Fibroblast of the aortic adventitia (primary cell): ENCODE measurements at regions not wholly inside any gene's neighbourhood (a gene's known extent, or its start where the extent isn't known, plus 50 kb on each side); places are given as distances from the start of the nearest gene placed in this dataset.
"Not testable (repeated sequence)": the region's sequence is repeated elsewhere in the genome, so short reads cannot be mapped to it uniquely, and the experiment has no call there.

Experiments used
- DNase-seq: peaks from one replicate; pipeline ENCODE4 v3.0.0-alpha.2; 2010; ENCODE audit warnings: low read depth
- H3K4me3 ChIP-seq: 2 replicates; pipeline ENCODE4 v1.5.1; 2011; ENCODE audit warnings: low read depth, mild to moderate bottlenecking, control low read depth, low read length, moderate library complexity
- TF ChIP-seq, protein P1 (sequence below): IDR thresholded peaks from 2 replicates; pipeline ENCODE4 v1.5.1; 2011; ENCODE audit warnings: mild to moderate bottlenecking, low read length, control low read depth, inconsistent platforms; ENCODE audit not compliant: insufficient read depth

DNA sequence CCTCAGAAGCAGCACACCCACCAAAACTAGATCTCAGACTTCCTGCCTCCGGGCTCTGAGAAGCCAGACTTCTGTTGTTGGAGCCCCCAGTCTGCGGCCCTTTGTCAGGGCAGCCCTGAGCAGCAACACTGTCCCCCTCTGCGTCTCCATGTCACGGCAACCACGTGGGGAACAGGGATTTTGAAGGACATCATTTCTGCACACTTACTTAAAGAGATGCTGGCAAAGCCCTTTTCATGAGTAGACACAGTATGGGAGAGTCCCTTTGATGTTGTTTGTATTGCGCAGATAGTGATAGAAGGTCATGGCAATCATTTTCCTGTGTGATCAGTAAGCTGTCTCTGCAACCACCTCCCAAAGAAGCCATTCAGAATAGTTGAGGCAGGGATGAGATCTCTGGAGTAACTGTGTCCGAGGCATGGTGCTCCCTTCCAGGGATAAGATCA is 69.1 kb upstream of the ID2 start:
- no peak overlapping the region for H3K4me3 ChIP-seq
- no peak for DNase-seq
- TF ChIP-seq, protein P1, sequence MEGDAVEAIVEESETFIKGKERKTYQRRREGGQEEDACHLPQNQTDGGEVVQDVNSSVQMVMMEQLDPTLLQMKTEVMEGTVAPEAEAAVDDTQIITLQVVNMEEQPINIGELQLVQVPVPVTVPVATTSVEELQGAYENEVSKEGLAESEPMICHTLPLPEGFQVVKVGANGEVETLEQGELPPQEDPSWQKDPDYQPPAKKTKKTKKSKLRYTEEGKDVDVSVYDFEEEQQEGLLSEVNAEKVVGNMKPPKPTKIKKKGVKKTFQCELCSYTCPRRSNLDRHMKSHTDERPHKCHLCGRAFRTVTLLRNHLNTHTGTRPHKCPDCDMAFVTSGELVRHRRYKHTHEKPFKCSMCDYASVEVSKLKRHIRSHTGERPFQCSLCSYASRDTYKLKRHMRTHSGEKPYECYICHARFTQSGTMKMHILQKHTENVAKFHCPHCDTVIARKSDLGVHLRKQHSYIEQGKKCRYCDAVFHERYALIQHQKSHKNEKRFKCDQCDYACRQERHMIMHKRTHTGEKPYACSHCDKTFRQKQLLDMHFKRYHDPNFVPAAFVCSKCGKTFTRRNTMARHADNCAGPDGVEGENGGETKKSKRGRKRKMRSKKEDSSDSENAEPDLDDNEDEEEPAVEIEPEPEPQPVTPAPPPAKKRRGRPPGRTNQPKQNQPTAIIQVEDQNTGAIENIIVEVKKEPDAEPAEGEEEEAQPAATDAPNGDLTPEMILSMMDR: no peak

DNA sequence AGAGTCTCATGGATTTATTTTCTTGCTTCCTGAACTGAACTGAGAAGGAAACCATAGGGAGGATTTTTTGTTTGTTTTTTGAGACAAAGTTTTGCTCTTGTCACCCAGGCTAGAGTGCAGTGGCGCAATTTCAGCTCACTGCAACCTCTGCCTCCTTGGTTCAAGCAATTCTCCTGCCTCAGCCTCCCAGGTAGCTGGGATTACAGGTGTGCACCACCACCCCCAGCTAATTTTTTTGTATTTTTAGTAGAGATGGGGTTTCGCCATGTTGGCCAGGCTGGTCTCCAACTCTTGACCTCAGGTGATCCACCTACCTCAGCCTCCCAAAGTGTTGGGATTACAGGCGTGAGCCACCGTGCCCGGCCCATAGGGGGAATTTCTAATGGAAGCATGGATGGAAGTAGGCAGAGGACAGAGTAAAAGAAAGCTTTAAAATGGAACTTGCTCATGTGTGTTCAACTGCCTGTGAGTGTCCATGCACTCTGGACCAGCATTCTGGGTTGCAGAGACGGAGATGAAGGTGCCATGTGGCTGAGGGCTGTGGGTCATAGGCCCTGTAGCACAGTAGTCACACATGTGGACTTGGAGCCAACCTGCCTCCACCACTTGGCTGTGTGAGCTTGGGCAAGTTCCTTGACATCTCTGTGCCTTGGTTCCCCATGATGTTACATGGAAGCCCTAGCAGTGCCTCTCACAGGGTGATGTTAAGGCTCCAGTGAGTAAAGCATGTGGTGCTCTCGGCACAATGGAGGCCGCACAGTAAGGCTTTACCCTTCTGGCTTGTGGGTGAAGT is 68.5 kb upstream of the ID2 start:
- not testable (repeated sequence) for H3K4me3 ChIP-seq, DNase-seq

DNA sequence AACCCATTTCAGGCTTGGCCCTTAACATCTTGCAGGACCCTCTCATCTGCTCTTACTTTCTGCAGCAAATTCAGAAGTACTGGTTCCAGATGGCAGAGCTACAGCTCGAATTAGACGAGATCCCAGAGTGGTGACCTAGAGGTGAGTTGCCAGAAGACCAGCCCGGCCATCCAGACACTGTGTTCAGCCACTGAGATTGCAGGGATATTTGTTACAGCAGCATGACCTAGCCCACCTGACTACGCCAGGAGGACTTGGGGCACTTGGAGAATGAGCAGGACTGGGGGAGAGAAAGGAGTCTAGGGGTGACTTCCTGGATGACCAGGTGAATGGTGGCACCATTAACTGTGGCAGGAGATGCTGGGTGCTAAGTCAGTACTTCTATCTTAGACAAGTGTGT is 67.2 kb upstream of the ID2 start:
- H3K4me3 ChIP-seq: no peak overlapping the region

DNA sequence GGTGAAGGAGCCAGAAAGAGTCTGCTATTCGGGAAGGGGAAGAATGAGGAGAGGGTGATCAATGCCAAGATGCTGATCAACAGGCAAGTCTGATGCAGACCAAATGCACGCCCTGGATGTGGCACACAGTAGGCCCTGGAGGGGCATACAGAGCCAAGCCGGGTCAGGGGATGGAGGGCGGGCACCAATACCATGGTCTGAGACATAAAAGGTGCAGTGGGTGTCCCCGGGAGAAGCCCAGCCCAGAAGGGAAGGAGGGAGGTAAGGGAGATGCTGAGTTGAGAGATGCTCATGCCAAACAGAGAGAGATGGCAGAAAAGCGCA is 66.6 kb upstream of the ID2 start:
- TF ChIP-seq, protein P1: no peak
- no peak for DNase-seq
- H3K4me3 ChIP-seq: no peak overlapping the region

More for the DNA sequence above, 67.2 kb upstream of the ID2 start:
- TF ChIP-seq, protein P1: no peak
- no peak for DNase-seq

DNA sequence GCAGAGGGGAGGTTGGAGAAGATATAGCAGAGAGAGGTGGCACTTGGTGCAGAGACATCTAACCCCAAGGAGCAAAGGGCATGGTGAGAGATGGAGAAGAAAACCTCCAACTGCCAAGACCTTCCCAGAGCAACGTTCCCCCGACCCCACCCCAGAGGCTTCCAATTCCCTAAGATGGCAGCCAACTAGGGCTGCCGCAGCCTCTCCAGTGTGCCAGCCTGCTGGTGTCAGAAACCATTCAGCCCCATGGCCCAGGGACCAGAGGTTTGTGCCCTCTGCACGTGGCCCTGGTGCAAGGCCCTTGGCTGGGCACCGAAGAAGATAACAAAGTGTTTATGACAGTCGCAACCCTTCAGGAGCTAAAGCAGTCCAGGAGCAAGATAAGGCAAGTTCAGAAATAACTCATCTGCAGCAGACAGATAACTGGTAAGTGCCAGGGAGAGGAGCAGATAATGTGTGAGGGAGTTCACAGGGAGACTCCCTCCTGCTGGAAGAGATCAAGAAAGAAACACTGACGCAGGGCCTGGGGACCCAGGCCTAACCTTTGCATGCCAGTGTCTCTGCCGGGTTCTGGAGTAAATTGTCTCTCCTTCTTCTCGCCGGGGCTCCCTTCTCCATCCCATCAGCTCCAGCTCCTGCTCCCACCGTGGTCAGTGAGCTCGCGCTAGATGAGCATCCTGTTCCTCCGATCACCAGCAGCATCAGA is 66.1 kb upstream of the ID2 start:
- no peak overlapping the region for H3K4me3 ChIP-seq
- TF ChIP-seq, protein P1: no peak
- no peak for DNase-seq

DNA sequence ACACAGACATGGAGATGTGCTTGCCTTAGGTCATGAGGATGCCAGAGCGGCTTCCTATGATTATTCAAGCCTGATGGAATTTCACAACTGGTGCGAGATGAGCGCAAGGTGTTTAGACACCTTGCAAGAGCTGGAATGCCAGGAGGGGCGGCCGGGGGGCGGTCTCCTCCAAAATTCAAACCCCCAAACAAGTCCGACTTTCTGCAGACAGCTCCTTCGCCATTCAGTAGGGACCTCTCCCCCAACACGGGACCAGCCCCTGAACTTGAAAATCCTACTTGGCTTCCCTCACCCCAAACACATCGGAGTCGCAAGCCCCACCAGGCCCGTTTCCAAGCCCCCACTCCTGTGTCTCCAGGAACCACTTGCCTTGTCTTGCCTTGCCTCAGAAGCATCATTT is 64.8 kb upstream of the ID2 start:
- H3K4me3 ChIP-seq: no peak overlapping the region
- no peak for DNase-seq
- TF ChIP-seq, protein P1: no peak

DNA sequence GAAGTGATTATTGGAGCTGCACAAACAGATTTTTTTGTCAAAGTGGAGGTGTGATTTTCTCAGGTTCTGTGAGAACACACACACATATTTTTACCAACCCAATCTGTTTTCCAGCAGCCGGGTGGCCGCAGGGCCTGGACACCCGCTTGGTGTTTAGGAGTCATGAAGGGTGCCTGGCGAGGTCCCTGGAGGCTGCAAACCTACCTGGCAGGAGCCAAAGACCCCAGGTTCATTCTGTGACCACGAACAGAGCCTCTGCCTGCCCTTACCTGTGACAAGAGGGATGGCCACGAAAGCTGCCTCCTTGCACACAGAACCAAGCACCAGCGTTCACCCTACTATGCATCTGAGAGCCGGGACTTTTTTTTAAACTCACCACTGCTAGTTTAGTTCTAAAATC is 64.3 kb upstream of the ID2 start:
- TF ChIP-seq, protein P1: no peak
- no peak for DNase-seq
- H3K4me3 ChIP-seq: no peak overlapping the region
